Activated CD8-positive, alpha-beta memory T cell treated with anti-CD3 and anti-CD28 coated beads for 36 hours (primary cell): ENCODE measurements at regions not wholly inside any gene's neighbourhood (a gene's known extent, or its start where the extent isn't known, plus 50 kb on each side); places are given as distances from the start of the nearest gene placed in this dataset.

Experiments used
- CTCF ChIA-PET: fragments of 350-600 bp; sonication (Branson Sonifier 250); formaldehyde crosslinking; loops from one replicate; lab custom pipeline; 2021; ENCODE audit warnings: antibody characterized with exemption; lab: Charles Lee
- POLR2A ChIA-PET: fragments of 350-600 bp; sonication (Branson Sonifier 250); formaldehyde crosslinking; loops from one replicate; lab custom pipeline; 2021; ENCODE audit warnings: antibody characterized with exemption; lab: Charles Lee

GRCh38 chr4:96262057-96262456 is 422.2 kb downstream of the PDHA2 start:
- ChIA-PET CTCF (no interaction called here), POLR2A (no interaction called here)

GRCh38 chr4:96263291-96263690 is 423.4 kb downstream of the PDHA2 start:
- ChIA-PET POLR2A (no interaction called here), CTCF (no interaction called here)

DNA sequence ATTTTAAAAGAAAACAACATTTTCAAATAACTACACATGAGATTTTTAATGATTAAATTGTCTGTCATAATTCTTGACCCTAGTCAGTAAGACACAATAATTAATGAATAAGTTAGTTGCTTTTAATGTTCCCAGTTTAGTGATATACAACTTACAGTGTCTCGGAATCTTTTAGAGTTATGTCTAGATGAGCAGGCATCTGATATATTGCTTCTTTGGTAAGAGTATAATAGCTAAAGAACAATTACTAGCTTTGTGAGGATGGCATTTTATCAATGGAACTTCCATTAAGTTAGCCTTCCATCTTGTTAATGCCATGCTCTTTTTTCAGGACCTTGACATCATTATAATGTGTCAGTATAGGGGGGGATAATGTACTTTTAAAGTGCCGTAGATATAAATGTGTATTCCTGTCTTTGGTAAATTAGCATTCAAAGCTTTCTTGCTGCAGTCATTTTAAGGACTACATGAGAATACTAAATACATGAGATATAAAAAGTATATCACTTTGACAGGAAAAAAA is 425.1 kb downstream of the PDHA2 start:
- POLR2A ChIA-PET = no interaction called here
- CTCF ChIA-PET = no interaction called here

- CTCF ChIA-PET = no interaction called here
- POLR2A ChIA-PET = no interaction called here
Observed at GRCh38 chr4:96293806-96294205, 453.9 kb downstream of the PDHA2 start.

- ChIA-PET POLR2A (no interaction called here), CTCF (no interaction called here)
Observed at GRCh38 chr4:96295143-96295741, 455.3 kb downstream of the PDHA2 start.

DNA sequence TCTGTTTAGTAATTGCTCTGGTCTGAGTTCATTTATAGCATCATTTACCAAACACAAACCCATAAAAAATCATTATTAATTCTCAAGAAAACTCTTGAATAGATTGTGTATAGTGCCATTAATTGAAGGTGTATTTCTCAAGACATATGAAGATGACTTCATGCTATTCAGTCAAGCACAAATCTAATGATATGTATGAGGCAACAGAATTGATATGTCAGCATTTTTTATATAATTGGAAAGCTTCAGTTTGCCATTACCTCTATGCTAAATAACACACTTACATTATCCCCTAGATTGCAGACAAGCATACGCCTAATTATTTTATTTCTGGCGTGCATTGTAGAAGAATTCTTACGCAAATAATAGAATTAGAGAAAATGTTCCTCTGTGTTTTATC is 461.8 kb downstream of the PDHA2 start:
- ChIA-PET POLR2A (no interaction called here), CTCF (no interaction called here)

DNA sequence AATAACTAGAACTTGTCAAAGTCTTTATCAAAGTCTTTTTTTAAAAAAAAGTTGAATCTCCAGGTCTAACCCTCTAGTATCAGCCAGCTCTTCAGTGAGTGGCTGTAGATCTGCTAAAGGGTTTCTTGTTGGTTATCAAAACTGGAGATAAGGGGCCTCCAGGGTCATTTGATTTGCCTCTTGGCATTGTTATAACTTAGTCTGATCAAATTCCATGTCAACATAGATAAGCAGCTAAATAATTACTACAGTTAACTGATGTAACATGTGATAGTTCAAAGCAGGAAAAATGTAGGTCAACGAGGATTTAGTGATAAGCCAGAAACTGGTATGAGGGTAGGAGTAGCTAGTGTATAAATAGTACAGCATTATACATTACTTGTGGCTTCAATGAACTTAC is 465.1 kb downstream of the PDHA2 start:
- POLR2A ChIA-PET = no interaction called here
- CTCF ChIA-PET = no interaction called here

GRCh38 chr4:96312046-96312685 is 472.3 kb downstream of the PDHA2 start:
- CTCF ChIA-PET = no interaction called here
- POLR2A ChIA-PET = no interaction called here

- ChIA-PET CTCF (no interaction called here), POLR2A (no interaction called here)
Observed at GRCh38 chr4:96315815-96316214, 475.9 kb downstream of the PDHA2 start.

DNA sequence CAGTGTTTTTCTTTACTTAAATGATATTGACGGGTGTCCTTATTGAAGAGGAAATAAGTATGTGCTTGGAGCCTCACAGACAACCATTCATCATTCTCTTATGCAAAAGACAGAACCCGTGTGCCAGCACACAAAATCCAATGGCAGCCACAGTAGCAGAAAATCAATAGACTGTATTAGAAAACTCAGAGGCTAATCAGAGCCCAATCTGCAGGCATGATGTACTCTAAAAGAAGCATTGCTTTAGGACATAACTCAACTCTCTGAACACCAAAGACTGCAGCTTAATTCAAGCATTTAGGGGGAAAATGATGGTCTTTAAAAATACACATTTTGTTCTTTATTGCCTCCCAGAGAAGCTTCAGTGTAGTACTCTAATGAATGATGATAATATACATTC is 476.9 kb downstream of the PDHA2 start:
- CTCF ChIA-PET = no interaction called here

GRCh38 chr4:96317891-96318290 is 478.0 kb downstream of the PDHA2 start:
- ChIA-PET CTCF (no interaction called here), POLR2A (no interaction called here)

More for the DNA sequence above, 476.9 kb downstream of the PDHA2 start:
- POLR2A ChIA-PET = no interaction called here

GRCh38 chr4:96326846-96327245 is 487.0 kb downstream of the PDHA2 start:
- ChIA-PET POLR2A (no interaction called here), CTCF (no interaction called here)

DNA sequence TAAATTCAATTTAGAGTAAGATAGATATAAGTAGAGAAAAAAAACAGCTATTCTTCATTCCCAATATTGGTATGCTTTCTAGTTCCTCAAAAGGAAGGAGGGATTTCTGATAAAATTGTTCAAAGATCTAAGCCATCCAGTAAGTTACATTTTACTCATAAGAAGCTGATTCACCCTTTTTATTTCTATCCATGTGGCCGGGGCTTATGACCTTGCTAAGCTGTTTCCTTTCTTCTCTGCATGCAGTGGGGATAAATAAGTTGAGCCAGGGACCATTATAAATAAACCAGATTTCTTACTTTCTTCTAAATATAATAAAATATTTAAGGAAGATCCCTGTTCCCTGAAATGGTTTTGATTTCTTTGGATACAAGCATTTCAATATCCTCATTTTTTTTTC is 502.3 kb downstream of the PDHA2 start:
- ChIA-PET CTCF (no interaction called here), POLR2A (no interaction called here)

DNA sequence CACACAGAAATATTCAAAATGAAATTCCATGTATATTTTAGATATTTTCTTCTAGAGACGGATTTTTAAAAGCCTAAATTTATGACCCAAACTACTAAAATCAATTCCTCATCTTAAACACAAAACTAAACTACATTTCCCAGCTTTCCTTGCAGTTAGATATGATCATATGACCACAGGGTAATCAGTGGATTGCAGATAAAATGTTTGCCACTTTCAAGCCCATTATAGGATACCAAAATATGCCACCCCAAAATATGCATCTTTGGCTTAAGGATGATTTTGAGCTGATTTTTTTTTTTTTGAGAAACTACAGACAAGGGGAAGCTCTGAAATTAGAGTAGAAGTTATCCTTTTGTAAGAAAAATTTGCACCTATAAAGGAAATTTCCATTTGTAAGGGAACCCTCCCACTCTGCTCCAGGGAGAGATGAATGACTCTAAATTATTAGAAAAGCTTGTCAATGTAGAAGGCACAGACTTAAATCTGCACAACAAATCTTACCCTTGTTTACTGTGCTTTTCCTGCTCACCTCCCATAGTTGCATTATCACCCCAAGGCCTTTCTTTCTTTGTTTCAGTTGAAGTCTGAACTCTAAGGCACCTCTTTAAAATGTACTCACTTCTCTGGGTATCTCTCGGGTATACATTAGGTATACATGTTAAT is 503.0 kb downstream of the PDHA2 start:
- CTCF ChIA-PET = no interaction called here
- POLR2A ChIA-PET = no interaction called here

- POLR2A ChIA-PET = no interaction called here
- CTCF ChIA-PET = no interaction called here
Observed at GRCh38 chr4:96343836-96344235, 503.9 kb downstream of the PDHA2 start.

DNA sequence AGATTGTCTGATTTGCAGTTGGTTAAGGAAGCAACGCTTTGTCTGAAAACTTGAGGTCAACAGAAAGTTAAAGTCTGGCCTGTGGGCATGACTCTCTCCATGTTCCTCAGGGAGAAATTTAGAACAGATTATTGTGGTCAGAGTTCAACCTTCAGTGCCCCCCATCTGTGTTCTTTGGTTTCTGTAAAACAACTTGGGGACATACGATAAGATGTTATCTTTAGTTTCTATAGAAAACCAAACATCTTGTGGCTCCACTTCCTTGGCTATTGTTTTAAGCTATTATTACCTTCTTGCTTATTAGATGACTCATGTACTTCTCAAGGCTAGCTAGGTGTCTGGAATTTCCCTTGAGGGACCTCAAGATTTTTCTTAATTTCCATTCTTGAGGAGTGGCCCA is 507.7 kb downstream of the PDHA2 start:
- ChIA-PET POLR2A (no interaction called here), CTCF (no interaction called here)

- CTCF ChIA-PET = no interaction called here
Observed at GRCh38 chr4:96352051-96352517, 512.2 kb downstream of the PDHA2 start.

DNA sequence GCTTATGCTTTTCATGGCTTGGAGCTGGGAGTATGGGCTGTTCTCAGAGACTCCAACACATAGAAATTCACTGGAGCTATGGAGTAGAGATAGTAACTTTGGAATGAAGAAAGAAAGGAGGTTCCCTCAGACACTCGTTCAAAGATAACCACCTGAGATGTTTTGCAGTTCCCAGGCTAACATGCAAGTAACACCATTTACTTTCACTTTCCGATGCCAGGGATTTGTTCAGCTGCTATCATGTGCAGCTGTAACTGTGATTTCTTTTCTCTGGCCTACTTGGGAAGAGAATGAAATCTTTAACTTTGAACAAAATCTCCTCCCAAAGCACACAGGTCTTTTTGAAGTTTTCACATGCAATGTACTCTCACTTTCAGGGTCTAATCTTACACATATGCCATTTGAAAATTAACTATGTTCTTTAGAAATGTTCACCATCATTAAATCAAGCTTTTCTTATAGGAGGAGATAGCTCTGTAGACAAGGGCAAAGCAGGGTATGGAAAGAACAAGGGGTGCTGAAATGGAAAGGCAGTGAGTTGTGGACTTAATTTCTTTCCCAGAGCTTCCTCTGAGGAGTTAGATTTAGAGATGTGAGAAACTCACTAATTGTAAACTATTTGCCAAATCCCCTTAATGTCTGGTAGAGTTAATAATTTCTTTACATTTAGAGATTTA is 514.3 kb downstream of the PDHA2 start:
- CTCF ChIA-PET = no interaction called here
- POLR2A ChIA-PET = no interaction called here

More at GRCh38 chr4:96352051-96352517, 512.2 kb downstream of the PDHA2 start:
- POLR2A ChIA-PET = no interaction called here

DNA sequence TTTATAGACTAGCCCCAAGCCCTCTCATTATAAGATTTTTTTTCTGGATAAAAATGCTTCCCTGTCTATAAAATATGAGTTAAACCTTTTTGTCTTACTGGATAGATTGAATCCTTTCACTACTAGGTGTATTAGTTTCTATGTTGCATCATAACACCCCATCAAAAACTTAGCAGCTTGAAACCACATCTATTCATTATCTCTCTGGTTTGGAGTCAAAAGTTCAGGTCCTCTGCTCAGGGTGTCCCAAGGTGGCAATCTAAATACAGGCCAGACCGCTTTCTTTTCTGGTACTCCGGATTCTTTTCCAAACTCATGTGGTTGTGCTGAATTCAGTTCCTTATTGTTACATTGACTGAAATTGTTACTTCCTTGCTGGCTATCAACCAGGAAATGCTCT is 515.5 kb downstream of the PDHA2 start:
- ChIA-PET POLR2A (no interaction called here), CTCF (no interaction called here)

DNA sequence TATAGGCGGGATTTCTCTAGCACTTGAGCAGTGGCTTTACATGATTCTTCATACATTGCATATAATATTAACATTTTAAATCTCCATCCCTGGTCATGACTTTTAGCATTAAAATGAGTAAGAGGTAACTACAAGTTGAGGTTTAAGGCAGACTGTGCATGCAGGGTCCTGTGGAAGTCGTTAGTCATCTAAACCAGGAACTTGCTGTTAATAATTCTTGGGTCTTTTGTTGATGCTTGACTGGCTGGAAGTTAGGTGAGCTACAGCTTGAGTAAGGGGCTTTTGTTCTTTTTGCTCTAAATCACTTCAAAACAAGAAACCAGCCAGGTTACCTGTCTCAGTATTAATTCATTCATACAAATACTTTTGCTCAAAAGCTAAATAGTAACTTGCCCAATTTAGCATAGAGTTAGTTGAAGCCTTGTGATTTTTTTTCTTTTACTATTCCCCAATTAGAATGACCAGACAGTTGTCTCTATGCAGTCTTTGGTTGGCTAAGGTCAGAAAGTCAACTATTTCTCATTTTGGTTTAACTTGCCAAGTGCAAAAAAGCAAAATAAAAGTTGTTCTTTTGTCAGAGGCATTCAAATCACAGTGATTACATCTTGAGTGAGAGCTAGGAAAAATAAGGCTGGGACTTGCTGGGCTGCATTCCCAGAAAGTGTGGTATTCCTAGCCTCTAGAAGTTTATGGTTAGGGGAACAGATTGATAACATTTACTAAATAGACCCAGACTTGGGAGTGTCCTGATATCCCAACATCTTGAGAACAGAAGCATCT is 516.9 kb downstream of the PDHA2 start:
- POLR2A ChIA-PET = no interaction called here
- CTCF ChIA-PET = no interaction called here
